ENCODE measurements at regions not wholly inside any gene's neighbourhood (a gene's known extent, or its start where the extent isn't known, plus 50 kb on each side); places are given as distances from the start of the nearest gene placed in this dataset.
"Not testable (repeated sequence)": the region's sequence is repeated elsewhere in the genome, so short reads cannot be mapped to it uniquely, and the experiment has no call there.

DNA sequence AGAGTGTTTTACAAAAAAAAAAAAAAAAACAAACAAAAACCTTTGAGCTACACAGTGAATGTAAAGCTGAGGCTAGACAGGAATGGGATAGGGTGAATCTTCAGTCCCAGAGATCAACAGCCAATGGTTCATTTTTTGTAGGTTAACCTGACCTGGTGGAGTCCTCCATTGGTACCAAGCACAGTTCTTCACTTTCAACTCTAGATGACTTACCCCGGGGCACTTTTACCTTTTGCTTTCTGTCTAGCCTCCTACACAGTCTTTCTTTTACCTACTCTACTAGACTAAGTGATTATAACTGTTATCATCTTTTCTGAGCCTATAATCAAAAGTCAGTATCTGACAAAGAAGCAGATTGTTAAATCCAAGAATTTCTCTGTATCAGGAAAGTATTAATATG is 50.9 kb downstream of the ANXA2R start:
- peaks cover 58% of the 10 kb centered on the region for H3K4me1 Mint-ChIP-seq (ENCODE audit: low read depth)
- peak overlapping the region; percentile 94 for H3K4me3 Mint-ChIP-seq
- peaks cover 30% of the 10 kb centered on the region for H3K36me3 Mint-ChIP-seq (ENCODE audit: low read depth)
- H3K27ac Mint-ChIP-seq: peak overlapping the region; percentile 26
- no peaks in the 10 kb centered on the region for H3K9me3 Mint-ChIP-seq
- H3K27me3 Mint-ChIP-seq (ENCODE audit: low read depth): no peaks in the 10 kb centered on the region

DNA sequence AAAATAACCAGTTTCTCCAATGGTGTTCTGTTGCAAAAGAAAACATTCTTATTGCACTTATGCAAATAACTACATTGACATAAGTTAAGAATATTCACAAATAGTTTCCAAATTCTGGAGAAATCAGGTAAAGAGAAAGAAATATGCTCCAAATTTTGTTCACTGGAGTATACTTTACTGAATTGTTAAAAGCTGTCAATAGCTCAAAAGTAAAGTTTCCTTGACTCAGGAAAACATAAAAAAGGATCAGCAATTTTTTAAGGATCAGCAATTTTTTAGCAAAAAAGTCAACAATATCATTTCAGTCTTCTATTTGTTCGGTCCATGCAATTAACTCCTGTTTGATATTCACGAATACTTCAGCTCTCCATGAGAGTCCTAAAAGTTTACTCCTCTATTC is 51.6 kb downstream of the ANXA2R start:
- Mint-ChIP-seq H3K36me3 (ENCODE audit: low read depth) (peaks cover 33% of the 10 kb centered on the region), H3K4me1 (ENCODE audit: low read depth) (peaks cover 53% of the 10 kb centered on the region), H3K4me3 (peak overlapping the region; percentile 94), H3K9me3 (no peaks in the 10 kb centered on the region), H3K27me3 (ENCODE audit: low read depth) (no peaks in the 10 kb centered on the region), H3K27ac (no peak overlapping the region)

- Mint-ChIP-seq H3K27ac (no peak overlapping the region), H3K27me3 (ENCODE audit: low read depth) (no peaks in the 10 kb centered on the region), H3K36me3 (ENCODE audit: low read depth) (peaks cover 35% of the 10 kb centered on the region), H3K4me1 (ENCODE audit: low read depth) (peaks cover 38% of the 10 kb centered on the region), H3K4me3 (no peak overlapping the region), H3K9me3 (no peaks in the 10 kb centered on the region)
Observed at GRCh38 chr5:42985129-42986037, 54.7 kb downstream of the ANXA2R start.

DNA sequence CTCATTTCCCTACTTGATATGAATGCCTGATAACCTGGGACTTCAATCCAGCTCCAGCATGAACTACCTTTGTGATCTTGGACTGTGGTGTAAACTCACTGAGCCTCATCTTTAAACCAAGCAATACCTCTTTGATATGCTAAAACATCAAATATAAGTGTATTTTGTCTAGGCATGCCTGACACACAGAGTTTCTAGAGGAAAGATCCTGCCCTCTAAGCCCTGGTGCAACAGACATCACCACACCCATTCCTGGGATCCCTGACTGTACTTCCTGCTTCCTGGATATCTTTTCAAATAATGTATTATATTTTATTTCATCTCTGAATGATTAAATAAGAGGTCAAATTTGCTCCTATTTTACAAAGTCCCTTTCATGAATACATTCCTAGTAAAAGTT is 55.8 kb downstream of the ANXA2R start:
- H3K27ac Mint-ChIP-seq: no peak overlapping the region
- H3K36me3 Mint-ChIP-seq (ENCODE audit: low read depth): peaks cover 35% of the 10 kb centered on the region
- no peaks in the 10 kb centered on the region for H3K27me3 Mint-ChIP-seq (ENCODE audit: low read depth)
- H3K4me3 Mint-ChIP-seq: no peak overlapping the region
- peaks cover 29% of the 10 kb centered on the region for H3K4me1 Mint-ChIP-seq (ENCODE audit: low read depth)
- H3K9me3 Mint-ChIP-seq: no peaks in the 10 kb centered on the region

GRCh38 chr5:42982107-42982622 is 58.0 kb downstream of the ANXA2R start:
- H3K9me3 Mint-ChIP-seq: no peaks in the 10 kb centered on the region
- no peak overlapping the region for H3K27ac Mint-ChIP-seq
- H3K36me3 Mint-ChIP-seq (ENCODE audit: low read depth): peaks cover 33% of the 10 kb centered on the region
- no peak overlapping the region for H3K4me3 Mint-ChIP-seq
- peaks cover 19% of the 10 kb centered on the region for H3K4me1 Mint-ChIP-seq (ENCODE audit: low read depth)
- H3K27me3 Mint-ChIP-seq (ENCODE audit: low read depth): no peaks in the 10 kb centered on the region

DNA sequence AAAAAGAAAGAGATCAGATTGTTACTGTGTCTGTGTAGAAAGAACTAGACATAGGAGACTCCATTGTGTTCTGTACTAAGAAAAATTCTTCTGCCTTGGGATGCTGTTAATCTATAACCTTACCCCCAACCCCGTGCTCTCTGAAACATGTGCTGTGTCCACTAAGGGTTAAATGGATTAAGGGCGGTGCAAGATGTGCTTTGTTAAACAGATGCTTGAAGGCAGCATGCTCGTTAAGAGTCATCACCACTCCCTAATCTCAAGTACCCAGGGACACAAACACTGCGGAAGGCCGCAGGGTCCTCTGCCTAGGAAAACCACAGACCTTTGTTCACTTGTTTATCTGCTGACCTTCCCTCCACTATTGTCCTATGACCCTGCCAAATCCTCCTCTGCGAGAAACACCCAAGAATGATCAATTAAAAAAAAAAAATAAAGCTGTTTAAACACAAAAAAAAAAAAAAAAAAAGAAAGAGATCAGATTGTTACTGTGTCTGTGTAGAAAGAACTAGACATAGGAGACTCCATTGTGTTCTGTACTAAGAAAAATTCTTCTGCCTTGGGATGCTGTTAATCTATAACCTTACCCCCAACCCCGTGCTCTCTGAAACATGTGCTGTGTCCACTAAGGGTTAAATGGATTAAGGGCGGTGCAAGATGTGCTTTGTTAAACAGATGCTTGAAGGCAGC is 58.6 kb downstream of the ANXA2R start:
- H3K27me3 Mint-ChIP-seq (ENCODE audit: low read depth); H3K9me3 Mint-ChIP-seq; H3K27ac Mint-ChIP-seq; H3K4me3 Mint-ChIP-seq: not testable (repeated sequence)
- Mint-ChIP-seq H3K36me3 (ENCODE audit: low read depth) (peaks cover 29% of the 10 kb centered on the region), H3K4me1 (ENCODE audit: low read depth) (peaks cover 16% of the 10 kb centered on the region)

GRCh38 chr5:42981015-42981414 is 59.1 kb downstream of the ANXA2R start:
- not testable (repeated sequence) for H3K27ac Mint-ChIP-seq; H3K9me3 Mint-ChIP-seq; H3K27me3 Mint-ChIP-seq (ENCODE audit: low read depth); H3K4me3 Mint-ChIP-seq
- Mint-ChIP-seq H3K36me3 (ENCODE audit: low read depth) (peaks cover 24% of the 10 kb centered on the region), H3K4me1 (ENCODE audit: low read depth) (peaks cover 11% of the 10 kb centered on the region)

DNA sequence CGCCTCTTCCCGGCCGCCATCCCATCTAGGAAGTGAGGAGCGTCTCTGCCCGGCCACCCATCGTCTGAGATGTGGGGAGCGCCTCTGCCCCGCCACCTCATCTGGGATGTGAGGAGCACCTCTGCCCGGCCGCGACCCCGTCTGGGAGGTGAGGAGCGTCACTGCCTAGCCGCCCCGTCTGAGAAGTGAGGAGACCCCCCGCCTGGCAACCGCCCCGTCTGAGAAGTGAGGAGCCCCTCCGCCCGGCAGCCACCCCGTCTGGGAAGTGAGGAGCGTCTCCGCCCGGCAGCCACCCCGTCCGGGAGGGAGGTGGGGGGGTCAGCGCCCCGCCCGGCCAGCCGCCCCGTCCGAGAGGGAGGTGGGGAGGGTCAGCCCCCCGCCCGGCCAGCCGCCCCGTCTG is 59.7 kb downstream of the ANXA2R start:
- H3K4me3 Mint-ChIP-seq; H3K27ac Mint-ChIP-seq; H3K9me3 Mint-ChIP-seq; H3K27me3 Mint-ChIP-seq (ENCODE audit: low read depth); H3K4me1 Mint-ChIP-seq (ENCODE audit: low read depth): not testable (repeated sequence)
- peaks cover 20% of the 10 kb centered on the region for H3K36me3 Mint-ChIP-seq (ENCODE audit: low read depth)

DNA sequence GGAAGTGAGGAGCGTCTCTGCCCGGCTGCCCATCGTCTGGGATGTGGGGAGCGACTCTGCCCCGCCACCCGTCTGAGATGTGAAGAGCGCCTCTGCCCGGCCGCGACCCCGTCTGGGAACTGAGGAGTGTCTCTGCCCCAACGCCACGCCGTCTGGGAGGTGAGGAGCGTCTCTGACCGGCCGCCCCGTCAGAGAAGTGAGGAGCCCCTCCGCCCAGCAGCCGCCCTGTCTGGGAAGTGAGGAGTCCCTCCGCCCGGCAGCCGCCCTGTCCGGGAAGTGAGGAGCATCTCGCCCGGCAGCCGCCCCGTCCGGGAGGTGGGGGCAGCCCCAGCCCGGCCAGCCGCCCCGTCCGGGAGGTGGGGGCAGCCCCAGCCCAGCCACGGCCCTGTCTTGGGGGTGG is 60.9 kb downstream of the ANXA2R start:
- H3K9me3 Mint-ChIP-seq; H3K4me1 Mint-ChIP-seq (ENCODE audit: low read depth); H3K27me3 Mint-ChIP-seq (ENCODE audit: low read depth); H3K27ac Mint-ChIP-seq; H3K4me3 Mint-ChIP-seq: not testable (repeated sequence)
- peaks cover 16% of the 10 kb centered on the region for H3K36me3 Mint-ChIP-seq (ENCODE audit: low read depth)

DNA sequence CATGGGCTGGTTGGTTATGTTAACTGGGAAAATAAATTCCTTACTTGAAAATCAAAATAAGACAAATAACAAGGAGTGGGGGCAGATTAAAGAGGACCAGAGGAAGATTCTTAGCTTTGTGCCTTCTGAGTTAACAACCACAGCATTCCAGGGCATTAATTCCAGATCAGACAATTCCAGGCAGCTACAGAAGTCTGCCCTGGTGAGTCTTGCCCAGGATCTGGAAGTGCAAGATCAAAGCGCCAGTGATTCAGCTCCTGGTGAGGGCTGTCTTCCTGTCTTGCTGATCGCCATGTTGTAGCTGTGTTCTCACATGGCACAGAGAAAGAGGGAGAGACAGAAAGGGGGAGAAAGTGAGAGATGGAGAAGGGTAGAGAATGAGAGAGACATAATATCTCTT is 65.6 kb downstream of the ANXA2R start:
- peaks cover 8% of the 10 kb centered on the region for H3K36me3 Mint-ChIP-seq (ENCODE audit: low read depth)
- H3K27me3 Mint-ChIP-seq (ENCODE audit: low read depth): no peaks in the 10 kb centered on the region
- no peak overlapping the region for H3K27ac Mint-ChIP-seq
- H3K4me1 Mint-ChIP-seq (ENCODE audit: low read depth): no peaks in the 10 kb centered on the region
- no peaks in the 10 kb centered on the region for H3K9me3 Mint-ChIP-seq
- no peak overlapping the region for H3K4me3 Mint-ChIP-seq

DNA sequence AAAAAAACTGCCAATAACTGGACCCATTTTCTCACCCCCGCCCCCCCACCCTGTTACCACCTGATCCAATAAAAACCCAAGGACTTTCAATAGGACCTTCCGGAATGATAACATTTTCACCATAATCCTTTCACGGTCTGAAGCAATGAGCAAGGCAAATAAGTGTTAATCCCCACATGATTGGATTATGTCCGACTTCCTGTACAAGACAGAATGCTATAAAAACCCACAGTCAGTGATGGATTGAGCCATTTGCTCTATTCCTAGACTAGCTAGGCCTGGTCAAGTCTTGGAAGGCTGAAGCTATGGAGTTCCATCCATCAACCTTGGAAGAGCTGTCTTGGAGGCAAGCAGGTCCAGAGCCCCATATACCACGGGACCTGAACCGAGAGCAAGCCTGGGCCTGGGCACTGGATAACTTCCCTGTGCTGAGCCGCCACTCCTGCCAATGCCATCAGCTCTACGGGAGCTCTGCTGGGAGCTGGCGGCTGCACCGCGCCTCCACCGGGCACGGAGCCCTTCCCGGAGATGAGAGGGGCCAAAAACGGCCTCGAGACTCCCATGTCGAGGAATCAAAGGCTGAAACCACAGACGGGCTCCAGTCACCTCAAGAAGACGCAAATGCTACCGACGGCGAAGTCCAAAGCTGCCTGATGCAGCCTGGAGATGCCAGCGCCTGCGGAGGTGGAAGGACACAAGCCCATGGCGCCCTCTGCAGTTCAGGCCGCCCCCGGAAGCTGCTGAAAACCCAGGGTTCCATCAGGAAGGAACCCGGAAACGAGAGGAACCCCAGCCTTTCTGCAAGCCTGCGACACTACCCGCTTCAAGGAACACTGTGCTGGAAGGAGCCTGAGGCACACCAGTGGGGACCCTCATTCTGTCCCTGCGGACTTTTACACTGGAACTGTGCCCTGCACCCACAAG is 69.2 kb downstream of the ANXA2R start:
- H3K36me3 Mint-ChIP-seq (ENCODE audit: low read depth): peaks cover 5% of the 10 kb centered on the region
- no peaks in the 10 kb centered on the region for H3K27me3 Mint-ChIP-seq (ENCODE audit: low read depth)
- H3K4me1 Mint-ChIP-seq (ENCODE audit: low read depth): peaks cover 3% of the 10 kb centered on the region
- H3K27ac Mint-ChIP-seq: no peak overlapping the region
- H3K4me3 Mint-ChIP-seq: no peak overlapping the region
- H3K9me3 Mint-ChIP-seq: no peaks in the 10 kb centered on the region

DNA sequence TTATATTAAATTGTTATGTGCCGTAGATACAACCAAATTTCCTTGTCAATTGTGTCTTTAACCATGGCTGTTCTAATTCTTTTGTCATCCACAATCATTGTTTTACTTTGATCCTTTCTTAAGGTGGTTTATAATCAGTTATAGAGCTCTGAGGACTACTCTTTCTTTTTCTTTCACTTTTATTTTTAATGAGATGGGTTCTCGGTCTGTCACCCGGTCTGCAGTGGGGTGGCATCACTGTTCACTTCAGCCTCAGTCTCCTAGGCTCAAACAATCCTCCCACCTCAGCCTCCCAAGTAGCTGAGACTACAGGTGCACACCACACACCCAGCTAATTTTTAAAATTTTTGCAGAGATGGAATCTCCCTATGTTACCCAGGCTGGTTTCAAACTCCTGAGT is 74.2 kb downstream of the ANXA2R start:
- H3K9me3 Mint-ChIP-seq: no peaks in the 10 kb centered on the region
- peaks cover 10% of the 10 kb centered on the region for H3K4me1 Mint-ChIP-seq (ENCODE audit: low read depth)
- no peak overlapping the region for H3K27ac Mint-ChIP-seq
- H3K36me3 Mint-ChIP-seq (ENCODE audit: low read depth): peaks cover 9% of the 10 kb centered on the region
- no peak overlapping the region for H3K4me3 Mint-ChIP-seq
- no peaks in the 10 kb centered on the region for H3K27me3 Mint-ChIP-seq (ENCODE audit: low read depth)

DNA sequence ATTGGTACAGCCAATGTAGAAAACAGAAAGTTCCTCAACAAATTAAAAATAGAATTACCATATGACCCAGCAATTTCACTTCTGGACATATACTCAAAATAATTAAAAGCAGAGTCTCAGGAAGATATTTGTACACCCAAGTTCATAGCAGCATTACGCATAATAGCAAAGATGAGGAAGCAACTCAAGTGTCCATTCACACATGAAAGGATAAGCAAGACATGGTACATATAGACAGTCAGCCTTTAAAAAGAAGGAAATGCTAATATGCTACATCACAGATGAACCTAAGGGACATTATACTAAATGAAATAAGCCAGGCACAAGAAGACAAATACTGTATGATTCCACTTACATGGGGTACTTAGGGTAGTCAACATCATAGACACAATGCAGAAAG is 76.7 kb downstream of the ANXA2R start:
- peaks cover 10% of the 10 kb centered on the region for H3K4me1 Mint-ChIP-seq (ENCODE audit: low read depth)
- peaks cover 9% of the 10 kb centered on the region for H3K36me3 Mint-ChIP-seq (ENCODE audit: low read depth)
- H3K27ac Mint-ChIP-seq: no peak overlapping the region
- H3K9me3 Mint-ChIP-seq: no peaks in the 10 kb centered on the region
- H3K27me3 Mint-ChIP-seq (ENCODE audit: low read depth): no peaks in the 10 kb centered on the region
- no peak overlapping the region for H3K4me3 Mint-ChIP-seq

DNA sequence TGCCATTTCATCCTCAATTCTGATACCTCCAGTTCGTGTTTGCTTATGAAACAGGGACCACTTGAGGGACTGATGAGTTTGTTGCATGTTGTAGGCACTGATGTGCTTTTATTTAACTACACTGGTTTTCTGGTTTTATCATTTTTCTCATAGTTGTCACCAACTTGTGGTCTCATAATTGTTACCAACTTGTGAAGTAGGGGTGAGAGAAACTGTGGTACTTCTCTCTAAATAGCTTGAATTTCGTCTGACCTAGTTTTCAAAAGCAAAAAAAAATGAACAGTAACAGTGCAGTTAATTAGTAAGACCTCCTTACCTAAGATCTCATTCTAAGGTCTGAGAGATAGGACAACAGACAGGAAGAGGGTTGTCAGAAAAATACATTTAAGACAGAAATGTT is 78.0 kb downstream of the ANXA2R start:
- Mint-ChIP-seq H3K4me1 (ENCODE audit: low read depth) (peaks cover 10% of the 10 kb centered on the region), H3K36me3 (ENCODE audit: low read depth) (peaks cover 9% of the 10 kb centered on the region), H3K27me3 (ENCODE audit: low read depth) (peaks cover 4% of the 10 kb centered on the region), H3K4me3 (no peak overlapping the region), H3K27ac (no peak overlapping the region), H3K9me3 (no peaks in the 10 kb centered on the region)
